ENCODE measurements at regions not wholly inside any gene's neighbourhood (a gene's known extent, or its start where the extent isn't known, plus 50 kb on each side); places are given as distances from the start of the nearest gene placed in this dataset.
"Not testable (repeated sequence)": the region's sequence is repeated elsewhere in the genome, so short reads cannot be mapped to it uniquely, and the experiment has no call there.

- DNase-seq: no peak
Observed at GRCh38 chr4:145295122-145295521, 114.7 kb upstream of the OTUD4 start.

GRCh38 chr4:145293658-145294057, 113.3 kb upstream of the OTUD4 start:
- no peak for DNase-seq

- no peak for DNase-seq
Observed at GRCh38 chr4:145290955-145291354, 110.6 kb upstream of the OTUD4 start.

GRCh38 chr4:145289403-145290076, 109.2 kb upstream of the OTUD4 start:
- DNase-seq: no peak

- no peak for DNase-seq
Observed at GRCh38 chr4:145287351-145287750, 107.0 kb upstream of the OTUD4 start.

- DNase-seq: no peak
Observed at GRCh38 chr4:145285928-145286327, 105.5 kb upstream of the OTUD4 start.

- peak in 1 of 2 experiments; percentile 7 for DNase-seq
Observed at GRCh38 chr4:145283909-145284308, 103.5 kb upstream of the OTUD4 start.

GRCh38 chr4:145281951-145282350, 101.6 kb upstream of the OTUD4 start:
- DNase-seq: no peak

GRCh38 chr4:145281224-145281623, 100.8 kb upstream of the OTUD4 start:
- DNase-seq: no peak

GRCh38 chr4:145280541-145280940, 100.2 kb upstream of the OTUD4 start:
- no peak for DNase-seq

- DNase-seq: no peak
Observed at GRCh38 chr4:145279122-145279960, 99.0 kb upstream of the OTUD4 start.

GRCh38 chr4:145278341-145279121, 98.1 kb upstream of the OTUD4 start:
- DNase-seq: no peak

- DNase-seq: no peak
Observed at GRCh38 chr4:145277011-145277410, 96.6 kb upstream of the OTUD4 start.

- no peak for DNase-seq
Observed at GRCh38 chr4:145276050-145276449, 95.7 kb upstream of the OTUD4 start.

GRCh38 chr4:145271194-145271593, 90.8 kb upstream of the OTUD4 start:
- DNase-seq: no peak

GRCh38 chr4:145266881-145267280, 86.5 kb upstream of the OTUD4 start:
- DNase-seq: no peak

GRCh38 chr4:145260091-145260490, 79.7 kb upstream of the OTUD4 start:
- no peak for DNase-seq

- not testable (repeated sequence) for DNase-seq
Observed at GRCh38 chr4:145255311-145255710, 74.9 kb upstream of the OTUD4 start.

GRCh38 chr4:145252190-145252589, 71.8 kb upstream of the OTUD4 start:
- no peak for DNase-seq

GRCh38 chr4:145251391-145251790, 71.0 kb upstream of the OTUD4 start:
- DNase-seq: no peak

GRCh38 chr4:145248971-145249370, 68.6 kb upstream of the OTUD4 start:
- no peak for DNase-seq

GRCh38 chr4:145248502-145248901, 68.1 kb upstream of the OTUD4 start:
- no peak for DNase-seq

GRCh38 chr4:145234091-145234706, 53.8 kb upstream of the OTUD4 start:
- DNase-seq: peak; percentile 53 to 87
